Caco-2 (cell line): ENCODE measurements at regions not wholly inside any gene's neighbourhood (a gene's known extent, or its start where the extent isn't known, plus 50 kb on each side); places are given as distances from the start of the nearest gene placed in this dataset.

Experiments used
- BruUV-seq: library from RNA; stranded (reverse); fragments of 400-500 nt; replicated peaks from 2 replicates; lab custom pipeline; 2021; lab: Mats Ljungman, UMichigan
- CTCF ChIA-PET: fragments of 300-600 bp; sonication (Branson Sonifier 250); formaldehyde crosslinking; loops from one replicate; lab custom pipeline; 2022; ENCODE audit warnings: antibody characterized with exemption; lab: Charles Lee
- POLR2A ChIA-PET: fragments of 300-600 bp; sonication (Branson Sonifier 250); formaldehyde crosslinking; loops from one replicate; lab custom pipeline; 2022; ENCODE audit warnings: antibody characterized with exemption; lab: Charles Lee
- DNase-seq, 2 experiments: peaks; one replicate each; pipeline versions ENCODE4 v3.0.0 to v3.0.0-alpha.2; 2020 to 2022
- H3K27me3 ChIP-seq: replicated peaks from 2 replicates; pipeline ENCODE4 v1.6.0; 2011; ENCODE audit warnings: low read length; ENCODE audit not compliant: control insufficient read depth, insufficient read depth
- H3K36me3 ChIP-seq: 2 replicates; pipeline ENCODE4 v1.5.1; 2011; ENCODE audit warnings: low read length; ENCODE audit not compliant: control insufficient read depth, insufficient read depth
- H3K4me1 ChIP-seq: fragments of 250-450 bp; sonication (Bioruptor Pico); 2 replicates; pipeline ENCODE4 v1.5.1; 2020; ENCODE audit warnings: mild to moderate bottlenecking
- H3K4me3 ChIP-seq: 2 replicates; pipeline ENCODE4 v1.5.1; 2011; ENCODE audit warnings: low read depth, mild to moderate bottlenecking, control low read depth, low read length
- H3K9me3 ChIP-seq: fragments of 250-450 bp; sonication (Bioruptor Pico); 2 replicates; pipeline ENCODE4 v1.5.1; 2020; ENCODE audit warnings: mild to moderate bottlenecking, moderate library complexity
- H3K27ac Mint-ChIP-seq: one replicate; pipeline ENCODE4 v1.8.0; 2022; ENCODE audit warnings: mixed read lengths; ENCODE audit not compliant: unreplicated experiment
- H3K27me3 Mint-ChIP-seq: one replicate; pipeline ENCODE4 v1.8.0; 2022; ENCODE audit warnings: mixed read lengths; ENCODE audit not compliant: insufficient read depth, unreplicated experiment
- H3K36me3 Mint-ChIP-seq: one replicate; pipeline ENCODE4 v1.8.0; 2022; ENCODE audit warnings: mild to moderate bottlenecking, mixed read lengths; ENCODE audit not compliant: insufficient read depth, unreplicated experiment
- H3K4me1 Mint-ChIP-seq: one replicate; pipeline ENCODE4 v1.8.0; 2022; ENCODE audit warnings: low read depth, mixed read lengths; ENCODE audit not compliant: unreplicated experiment
- H3K4me3 Mint-ChIP-seq: one replicate; pipeline ENCODE4 v1.8.0; 2022; ENCODE audit warnings: mild to moderate bottlenecking, moderate library complexity, mixed read lengths; ENCODE audit not compliant: unreplicated experiment
- H3K9me3 Mint-ChIP-seq: one replicate; pipeline ENCODE4 v1.8.0; 2022; ENCODE audit warnings: mixed read lengths; ENCODE audit not compliant: unreplicated experiment
- intact Hi-C: fragments of 100-400 bp; cut with micrococcal nuclease; formaldehyde crosslinking; loops from one replicate; pipeline ENCODE4 v1.10.0; 2022; ENCODE audit not compliant: unreplicated experiment
- TF ChIP-seq, protein P1 (sequence below), 2 experiments: fragments of 200-600 bp in 1 of 2; IDR thresholded peaks; 1 replicate in 1 of 2; 2 replicates in 1 of 2; pipeline versions ENCODE4 v1.5.1 to v1.8.0; 2011 to 2022; ENCODE audit warnings: antibody characterized with exemption in 1 of 2, control low read depth in 1 of 2, inconsistent platforms in 1 of 2, low read depth in 1 of 2, low read length in 1 of 2, mild to moderate bottlenecking in 1 of 2, moderate library complexity in 1 of 2; ENCODE audit not compliant: insufficient read depth in 1 of 2, severe bottlenecking in 1 of 2, unreplicated experiment in 1 of 2

DNA sequence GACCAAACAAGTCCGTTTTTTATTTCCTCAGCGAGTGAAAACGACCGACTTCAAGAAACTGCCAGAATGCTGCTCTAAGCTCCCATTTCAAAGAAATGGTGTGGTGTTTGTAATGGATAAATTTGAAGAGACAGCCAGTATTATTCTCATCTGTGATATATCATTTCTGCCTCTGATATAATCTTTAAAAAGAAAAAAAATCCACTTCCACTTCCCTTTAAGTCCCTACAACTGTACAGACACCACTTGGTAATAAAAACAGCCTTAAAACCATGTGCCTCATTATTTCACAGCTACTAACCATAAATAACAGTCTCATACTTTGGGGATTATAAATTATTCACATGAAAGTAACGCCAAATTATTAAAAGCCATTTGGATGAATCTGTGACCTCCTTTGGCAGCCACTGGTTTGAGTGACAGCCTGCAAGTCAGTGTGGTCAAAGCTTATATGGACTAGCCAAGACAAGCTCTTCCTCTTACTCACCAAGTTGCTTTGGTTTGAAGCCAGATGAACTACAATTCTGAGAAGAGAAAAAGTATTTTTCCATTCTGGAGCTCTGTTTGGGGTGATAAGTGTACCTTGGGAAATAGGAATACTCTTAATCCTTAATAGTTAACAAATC lies 168.0 kb downstream of the SHOX2 start:
- Mint-ChIP-seq H3K27me3 (no peaks in the 10 kb centered on the region), H3K36me3 (no peaks in the 10 kb centered on the region), H3K9me3 (no peaks in the 10 kb centered on the region), H3K4me1 (peaks cover 20% of the 10 kb centered on the region), H3K27ac (no peak overlapping the region), H3K4me3 (no peak overlapping the region)
- no TSS peak for BruUV-seq
- Histone ChIP-seq H3K4me3 (no peak overlapping the region), H3K4me1 (peaks cover 24% of the 10 kb centered on the region), H3K36me3 (no peaks in the 10 kb centered on the region), H3K27me3 (no peaks in the 10 kb centered on the region), H3K9me3 (no peaks in the 10 kb centered on the region)
- CTCF ChIA-PET, result no interaction called here
- TF ChIP-seq, protein P1, sequence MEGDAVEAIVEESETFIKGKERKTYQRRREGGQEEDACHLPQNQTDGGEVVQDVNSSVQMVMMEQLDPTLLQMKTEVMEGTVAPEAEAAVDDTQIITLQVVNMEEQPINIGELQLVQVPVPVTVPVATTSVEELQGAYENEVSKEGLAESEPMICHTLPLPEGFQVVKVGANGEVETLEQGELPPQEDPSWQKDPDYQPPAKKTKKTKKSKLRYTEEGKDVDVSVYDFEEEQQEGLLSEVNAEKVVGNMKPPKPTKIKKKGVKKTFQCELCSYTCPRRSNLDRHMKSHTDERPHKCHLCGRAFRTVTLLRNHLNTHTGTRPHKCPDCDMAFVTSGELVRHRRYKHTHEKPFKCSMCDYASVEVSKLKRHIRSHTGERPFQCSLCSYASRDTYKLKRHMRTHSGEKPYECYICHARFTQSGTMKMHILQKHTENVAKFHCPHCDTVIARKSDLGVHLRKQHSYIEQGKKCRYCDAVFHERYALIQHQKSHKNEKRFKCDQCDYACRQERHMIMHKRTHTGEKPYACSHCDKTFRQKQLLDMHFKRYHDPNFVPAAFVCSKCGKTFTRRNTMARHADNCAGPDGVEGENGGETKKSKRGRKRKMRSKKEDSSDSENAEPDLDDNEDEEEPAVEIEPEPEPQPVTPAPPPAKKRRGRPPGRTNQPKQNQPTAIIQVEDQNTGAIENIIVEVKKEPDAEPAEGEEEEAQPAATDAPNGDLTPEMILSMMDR (IDR thresholded peaks at IDR 0.05; ENCODE audit: insufficient read depth in 1 of 2, low read depth in 1 of 2, low read length in 1 of 2, severe bottlenecking in 1 of 2, unreplicated experiment in 1 of 2), result no peak
- DNase-seq, result no peak
- POLR2A ChIA-PET, result no interaction called here
- intact Hi-C loops, result no loop called here

GRCh38 chr3:157931517-157931916 lies 174.7 kb downstream of the SHOX2 start:
- TF ChIP-seq, protein P1 (IDR thresholded peaks at IDR 0.05; ENCODE audit: insufficient read depth in 1 of 2, low read depth in 1 of 2, low read length in 1 of 2, severe bottlenecking in 1 of 2, unreplicated experiment in 1 of 2), result no peak
- intact Hi-C loops, result no loop called here
- Mint-ChIP-seq H3K9me3 (no peaks in the 10 kb centered on the region), H3K4me3 (no peak overlapping the region), H3K4me1 (peaks cover 6% of the 10 kb centered on the region), H3K27ac (no peak overlapping the region), H3K36me3 (no peaks in the 10 kb centered on the region), H3K27me3 (no peaks in the 10 kb centered on the region)
- POLR2A ChIA-PET, result no interaction called here
- CTCF ChIA-PET, result interaction anchor here (0.6 kb wide), 1 partner anchor 403 kb away, joined by 3 read pairs; no protein-coding TSS in a partner anchor
- H3K9me3 ChIP-seq, result no peaks in the 10 kb centered on the region
- no peaks in the 10 kb centered on the region for H3K36me3 ChIP-seq
- 0 out of 2 replicates have a peak, but pooled peaks cover under 1% of the 10 kb centered on the region for H3K4me1 ChIP-seq
- BruUV-seq, result no TSS peak
- no peak overlapping the region for H3K4me3 ChIP-seq
- no peaks in the 10 kb centered on the region for H3K27me3 ChIP-seq
- no peak for DNase-seq

DNA sequence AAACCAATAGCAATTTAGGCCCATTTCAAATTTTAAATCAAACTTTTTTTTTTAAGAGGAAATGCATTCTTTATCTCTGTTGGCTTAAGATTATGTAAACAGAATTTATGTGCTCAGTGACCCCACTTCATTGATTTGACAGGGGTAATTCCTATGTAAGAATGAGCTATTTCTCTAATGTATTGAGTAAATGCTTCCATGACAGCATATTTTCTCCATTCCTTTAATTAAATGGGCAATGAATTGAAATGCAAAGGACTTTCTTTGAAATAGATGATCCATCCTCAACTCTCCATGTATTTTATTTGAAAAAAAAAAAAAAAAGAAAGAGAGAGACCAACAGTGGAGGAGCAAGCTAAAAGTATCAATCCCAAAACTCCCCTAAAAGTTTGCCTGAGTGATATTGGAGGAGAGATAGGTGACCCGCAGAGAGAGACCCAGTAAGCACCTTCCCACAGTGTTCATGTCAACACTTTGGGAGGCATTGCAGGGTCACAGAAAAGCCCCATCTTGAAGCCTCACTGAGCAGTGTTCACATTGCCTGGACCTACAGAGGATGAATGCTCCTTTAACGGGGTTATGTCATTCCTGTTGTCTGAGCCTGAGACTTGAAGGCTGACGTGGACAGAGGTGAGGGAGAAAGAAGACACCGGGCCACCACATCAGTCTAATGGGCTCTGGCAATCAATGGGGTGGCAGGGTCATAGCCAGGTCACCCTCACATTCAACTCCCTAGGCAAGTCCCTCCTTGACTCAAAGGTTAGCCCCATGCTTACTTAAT lies 176.0 kb downstream of the SHOX2 start:
- Mint-ChIP-seq H3K36me3 (no peaks in the 10 kb centered on the region), H3K27me3 (no peaks in the 10 kb centered on the region), H3K4me1 (no peaks in the 10 kb centered on the region), H3K27ac (no peak overlapping the region), H3K4me3 (no peak overlapping the region), H3K9me3 (no peaks in the 10 kb centered on the region)
- TF ChIP-seq, protein P1 (IDR thresholded peaks at IDR 0.05; ENCODE audit: insufficient read depth in 1 of 2, low read depth in 1 of 2, low read length in 1 of 2, severe bottlenecking in 1 of 2, unreplicated experiment in 1 of 2), result no peak
- intact Hi-C loops, result no loop called here
- POLR2A ChIA-PET, result no interaction called here
- H3K36me3 ChIP-seq, result no peaks in the 10 kb centered on the region
- no peaks in the 10 kb centered on the region for H3K9me3 ChIP-seq
- H3K4me3 ChIP-seq, result no peak overlapping the region
- no TSS peak for BruUV-seq
- H3K4me1 ChIP-seq, result no peaks in the 10 kb centered on the region
- DNase-seq, result no peak
- CTCF ChIA-PET, result no interaction called here
- no peaks in the 10 kb centered on the region for H3K27me3 ChIP-seq
